ENCODE measurements at regions not wholly inside any gene's neighbourhood (a gene's known extent, or its start where the extent isn't known, plus 50 kb on each side); places are given as distances from the start of the nearest gene placed in this dataset.

GRCh38 chr6:40904583-40905194, 134.3 kb downstream of the UNC5CL start:
- TF ChIP-seq TCF7L2 (IDR thresholded peaks at IDR 0.05; ENCODE audit: borderline replicate concordance, extremely low read depth, insufficient read depth, insufficient read length) (no peak), CEBPB (IDR thresholded peaks at IDR 0.05; ENCODE audit: low read depth) (no peak), CTCF (IDR thresholded peaks at IDR 0.05 in 2 of 3, conservative IDR thresholded peaks at IDR 0.05 in 1 of 3; ENCODE audit: borderline replicate concordance in 1 of 3, insufficient read depth in 1 of 3, low read depth in 2 of 3, low read length in 2 of 3) (no peak), SIN3A (IDR thresholded peaks at IDR 0.05; ENCODE audit: low read depth) (no peak), ZFX (IDR thresholded peaks at IDR 0.05) (no peak), SRF (IDR thresholded peaks at IDR 0.05; ENCODE audit: low read depth) (no peak), MAX (IDR thresholded peaks at IDR 0.05) (no peak), ELF1 (IDR thresholded peaks at IDR 0.05; ENCODE audit: borderline replicate concordance, low read depth) (no peak)
- no peaks in the 10 kb centered on the region for H3K36me3 ChIP-seq (ENCODE audit: control insufficient read depth in 1 of 2, insufficient read depth in 2 of 2, low read length in 2 of 2)
- ChIA-PET CTCF (no interaction called here), RAD21 (ENCODE audit: low non-redundant PET in 1 of 2, low total read pairs in 2 of 2, uncharacterized antibody in 2 of 2, unreplicated experiment in 2 of 2) (no interaction called here), POLR2A (no interaction called here)
- no peaks in the 10 kb centered on the region for H3K9me3 ChIP-seq (ENCODE audit: control insufficient read depth in 1 of 2, insufficient read depth in 1 of 2, low read depth in 1 of 2, low read length in 2 of 2)
- H3K4me1 ChIP-seq (ENCODE audit: control insufficient read depth in 1 of 2, insufficient read depth in 2 of 2, low read length in 2 of 2) = peaks cover 3 to 10% of the 10 kb centered on the region in 2 experiments; a peak in 2 of 4 replicates
- H3K79me2 ChIP-seq (ENCODE audit: insufficient read depth, low read length) = no peaks in the 10 kb centered on the region
- H3K27ac ChIP-seq (ENCODE audit: low read depth, low read length) = no peak overlapping the region
- ATAC-seq = no peak
- no peak overlapping the region for H2AFZ ChIP-seq (ENCODE audit: low read depth, low read length, poor library complexity, severe bottlenecking)
- no peak overlapping the region for H3K4me3 ChIP-seq (replicated peaks in 1 of 2; ENCODE audit: low read depth in 1 of 2, low read length in 2 of 2)
- no peak overlapping the region for H3K9ac ChIP-seq (ENCODE audit: low read length)
- H3K9me2 ChIP-seq (ENCODE audit: insufficient read depth) = no peaks in the 10 kb centered on the region
- H3K4me2 ChIP-seq (ENCODE audit: low read length) = no peak overlapping the region
- H4K20me1 ChIP-seq (ENCODE audit: insufficient read depth) = no peaks in the 10 kb centered on the region
- no peak for DNase-seq (ENCODE audit: low read depth, low spot score)
- H3K27me3 ChIP-seq (ENCODE audit: insufficient read depth, low read length) = no peaks in the 10 kb centered on the region
- BruUV-seq (replicated peaks) = no TSS peak
- intact Hi-C loops (cut with micrococcal nuclease) = no loop called here

Measured in HCT116 (cell line).